ENCODE measurements at regions not wholly inside any gene's neighbourhood (a gene's known extent, or its start where the extent isn't known, plus 50 kb on each side); places are given as distances from the start of the nearest gene placed in this dataset.

DNA sequence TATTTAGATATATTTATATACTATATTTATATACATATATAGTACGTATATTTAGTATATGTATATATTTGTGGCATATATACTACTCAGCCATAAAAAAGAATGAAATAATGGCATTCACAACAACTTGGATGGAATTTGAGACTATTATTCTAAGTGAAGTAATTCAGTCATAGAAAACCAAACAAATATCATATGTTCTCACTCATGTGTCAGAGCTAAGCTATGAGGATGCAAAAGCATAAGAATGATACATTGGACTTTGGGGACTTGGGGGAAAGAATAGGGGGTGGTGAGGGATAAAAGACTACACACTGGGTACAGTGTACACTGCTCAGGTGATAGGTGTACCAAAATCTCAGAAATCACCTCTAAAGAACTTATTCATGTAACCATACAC lies 1015.7 kb downstream of the EFNB2 start:
- DNase-seq (ENCODE audit: low read depth), result no peak

DNA sequence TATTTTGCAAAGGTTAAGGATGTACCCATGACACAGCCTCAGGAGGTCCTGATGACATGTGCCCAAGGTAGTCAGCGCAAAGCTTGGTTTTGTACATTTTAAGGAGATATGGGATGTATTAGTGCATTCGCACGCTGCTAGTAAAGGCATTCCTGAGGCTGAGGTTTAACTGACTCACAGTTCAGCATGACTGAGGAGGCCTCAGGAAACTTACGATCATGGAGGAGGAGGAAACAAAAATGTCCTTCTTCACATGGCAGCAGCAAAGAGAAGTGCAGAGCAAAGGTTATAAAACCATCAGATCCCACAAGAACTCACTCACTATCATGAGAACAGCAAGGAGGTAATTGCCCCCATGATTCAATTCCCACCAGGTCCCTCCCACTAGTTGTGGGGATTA lies 1017.4 kb downstream of the EFNB2 start:
- no peak for DNase-seq (ENCODE audit: low read depth)

DNA sequence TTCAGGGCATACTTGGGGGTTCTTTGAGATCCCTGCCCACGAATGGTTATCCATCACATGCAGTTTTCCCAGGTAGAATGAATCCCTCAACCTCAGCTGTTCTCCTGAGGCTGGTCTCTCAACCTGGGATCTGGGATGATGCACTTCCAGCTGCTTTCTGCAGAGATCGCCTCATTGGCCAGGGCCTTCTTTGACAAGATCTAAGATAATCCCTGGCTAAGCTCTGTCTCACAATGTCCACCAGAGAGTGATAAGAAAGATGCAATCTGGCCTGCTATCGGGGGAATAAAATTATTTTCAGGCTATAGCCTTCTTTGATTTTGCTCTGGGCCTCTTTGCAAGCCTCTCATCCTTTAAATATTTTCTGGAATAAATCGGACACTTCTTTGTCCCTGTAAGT lies 1021.1 kb downstream of the EFNB2 start:
- no peak for DNase-seq (ENCODE audit: low read depth)

DNA sequence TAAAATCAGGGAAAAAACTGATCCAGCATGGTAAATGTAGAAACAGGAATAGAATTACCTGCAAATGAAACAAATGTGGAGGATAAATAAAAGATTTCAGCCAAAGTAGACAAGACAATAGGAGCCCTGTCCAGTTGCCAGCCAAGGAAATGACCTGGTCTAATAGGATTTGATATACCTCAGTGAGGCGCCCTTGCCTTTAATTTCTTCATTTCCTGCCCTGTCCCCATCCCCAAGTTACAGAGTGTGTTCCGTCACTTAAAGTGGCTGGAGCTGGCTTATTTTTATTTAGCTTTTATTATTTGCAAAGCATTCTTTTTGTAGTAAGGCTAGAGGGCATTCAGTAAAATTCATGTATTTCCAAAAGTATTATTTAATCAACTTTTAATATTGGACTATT lies 1022.0 kb downstream of the EFNB2 start:
- no peak for DNase-seq (ENCODE audit: low read depth)

DNA sequence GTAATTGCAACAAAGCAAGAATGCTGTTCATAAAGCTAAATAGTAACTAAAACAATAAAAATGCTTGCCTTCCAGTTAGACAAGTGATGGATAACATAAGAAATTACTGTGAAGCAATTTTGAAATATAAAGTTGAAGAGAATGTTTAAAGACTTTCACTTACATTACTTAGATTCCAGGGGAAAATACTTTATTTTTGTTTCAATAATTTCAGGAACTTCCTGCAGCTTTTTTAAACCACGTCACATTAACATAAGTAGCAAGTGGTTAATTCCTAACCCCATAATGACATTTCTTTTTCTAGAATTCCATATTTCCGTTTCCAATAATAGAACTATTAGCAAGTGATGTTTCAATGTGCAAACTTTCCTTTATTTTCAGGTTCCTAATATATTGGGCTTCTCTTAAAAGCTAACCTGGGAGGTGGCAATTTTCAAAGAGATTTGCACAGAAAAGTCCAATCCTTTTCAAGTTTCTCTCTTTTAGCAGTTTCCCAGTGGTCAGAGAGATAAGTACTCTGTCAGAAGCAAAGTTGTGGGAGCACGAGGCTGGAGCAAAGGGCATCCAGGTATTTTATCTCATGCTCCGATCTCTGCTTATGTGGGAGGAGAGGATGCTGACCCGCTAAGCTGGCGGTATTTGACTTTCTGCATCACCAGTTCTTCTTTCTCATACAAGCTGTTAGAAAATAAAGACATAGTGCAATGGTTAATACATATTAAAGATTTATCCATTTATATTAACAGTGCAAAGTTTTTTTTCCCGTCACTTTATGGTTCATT lies 1025.3 kb downstream of the EFNB2 start:
- DNase-seq (ENCODE audit: low read depth), result no peak

DNA sequence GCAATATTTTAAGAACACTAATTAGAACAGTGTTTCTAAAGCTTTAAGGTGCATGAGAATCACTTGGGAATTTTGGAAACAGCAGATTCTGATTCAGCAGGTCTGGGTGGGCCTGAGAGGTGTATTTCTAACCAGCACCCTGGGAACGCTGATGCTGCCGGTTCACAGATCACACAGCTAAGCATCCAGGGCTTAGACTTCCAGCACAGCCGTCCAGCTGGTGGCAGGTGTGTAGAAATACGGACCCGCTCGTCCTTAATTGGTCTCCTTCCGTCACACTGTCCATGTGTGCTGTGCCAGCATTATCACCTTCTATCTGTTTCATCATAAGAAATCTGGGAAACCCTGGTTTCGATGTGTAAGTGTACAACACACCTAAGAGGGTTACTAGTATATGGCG lies 1029.0 kb downstream of the EFNB2 start:
- no peak for DNase-seq (ENCODE audit: low read depth)

DNA sequence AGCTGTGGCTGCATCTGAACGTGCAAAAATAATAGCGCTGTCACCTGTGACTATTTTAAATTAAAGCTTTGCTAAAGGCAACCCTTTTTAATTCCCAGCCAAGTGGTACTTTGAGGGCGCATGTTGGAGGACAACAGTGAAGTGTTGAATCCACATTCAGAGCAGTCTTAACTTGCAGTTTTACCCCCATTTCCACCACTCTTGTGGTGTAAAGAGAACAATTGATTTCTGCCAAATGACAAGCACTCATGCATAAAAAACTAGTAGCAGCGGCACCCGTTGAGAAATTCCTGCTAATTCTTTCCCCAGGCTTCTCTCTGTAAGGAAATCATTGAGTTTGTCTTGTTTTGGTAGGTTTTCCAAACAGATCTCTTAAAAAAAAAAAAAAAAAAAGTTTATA lies 1033.3 kb downstream of the EFNB2 start:
- DNase-seq (ENCODE audit: low read depth), result no peak

DNA sequence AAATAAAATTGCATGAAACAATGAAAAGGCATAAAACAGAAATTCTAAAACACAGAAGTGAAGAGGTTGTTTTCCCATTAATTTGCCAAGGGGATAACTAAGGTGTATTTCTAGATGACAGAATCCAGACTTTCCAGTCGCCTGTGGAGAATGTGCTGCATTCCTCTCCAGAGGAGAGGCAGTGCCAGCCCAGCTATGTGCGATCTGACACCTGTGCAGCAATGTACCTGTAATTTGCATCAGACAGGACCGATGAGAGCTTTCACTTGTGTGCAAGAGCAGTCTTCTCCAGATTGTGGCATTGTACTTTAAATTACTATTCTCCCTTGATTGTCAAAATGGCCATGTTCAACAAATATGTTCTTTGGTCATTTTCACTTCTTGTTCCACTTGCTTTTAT lies 1037.9 kb downstream of the EFNB2 start:
- no peak for DNase-seq (ENCODE audit: low read depth)

DNA sequence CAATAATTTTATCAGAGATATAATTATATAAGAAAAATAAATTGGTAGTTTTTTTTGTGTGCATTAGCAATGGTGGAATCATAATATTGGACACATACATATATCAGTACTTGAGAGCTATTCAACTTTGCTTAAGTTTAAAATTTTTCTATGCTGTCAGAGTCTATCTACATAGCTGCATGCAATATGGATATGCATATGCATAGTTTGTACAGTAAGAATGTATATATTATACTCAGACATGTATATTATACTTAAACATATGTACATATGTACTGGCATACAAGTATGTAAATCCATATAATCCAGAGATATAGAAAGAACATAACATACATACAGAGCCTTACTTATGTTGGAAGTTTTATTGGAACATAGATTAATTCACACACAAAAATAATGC lies 1043.2 kb downstream of the EFNB2 start:
- DNase-seq (ENCODE audit: low read depth), result no peak

DNA sequence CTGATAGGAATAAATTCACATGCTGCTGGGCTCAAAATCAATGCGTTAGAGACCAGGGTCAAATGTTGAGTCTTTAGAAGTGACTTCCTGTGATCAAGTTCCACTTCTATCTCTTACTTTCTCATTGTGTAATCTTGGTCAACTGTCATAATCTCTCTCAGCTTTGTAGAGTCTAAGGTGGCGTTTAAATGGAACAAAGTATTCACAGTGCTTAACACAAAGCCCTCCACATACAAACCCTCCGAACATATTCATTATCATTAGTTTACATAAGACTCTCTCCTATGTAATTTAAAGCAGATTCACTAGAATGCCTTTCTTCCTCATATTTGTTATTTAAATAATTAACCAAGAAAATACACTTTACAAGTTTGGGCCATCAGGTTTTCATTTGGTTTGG lies 1044.1 kb downstream of the EFNB2 start:
- no peak for DNase-seq (ENCODE audit: low read depth)

DNA sequence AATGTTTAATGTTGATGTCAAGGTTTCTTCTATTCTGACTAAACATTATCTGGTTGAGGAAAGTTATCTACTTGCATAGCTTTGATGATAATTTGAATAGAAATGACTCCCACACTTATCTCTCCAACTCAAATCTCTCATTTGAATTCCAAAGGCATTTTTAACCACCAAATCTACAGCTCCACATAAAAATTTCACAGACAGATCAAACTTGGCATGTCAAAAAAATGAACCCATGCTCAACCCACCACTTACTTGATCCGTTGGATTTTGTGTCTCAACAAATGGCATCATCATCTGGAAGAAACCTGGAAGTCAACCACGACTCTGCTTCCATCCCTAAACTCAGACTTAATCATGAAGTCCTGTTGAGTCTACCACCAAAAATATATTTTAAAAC lies 1050.4 kb downstream of the EFNB2 start:
- no peak for DNase-seq (ENCODE audit: low read depth)

DNA sequence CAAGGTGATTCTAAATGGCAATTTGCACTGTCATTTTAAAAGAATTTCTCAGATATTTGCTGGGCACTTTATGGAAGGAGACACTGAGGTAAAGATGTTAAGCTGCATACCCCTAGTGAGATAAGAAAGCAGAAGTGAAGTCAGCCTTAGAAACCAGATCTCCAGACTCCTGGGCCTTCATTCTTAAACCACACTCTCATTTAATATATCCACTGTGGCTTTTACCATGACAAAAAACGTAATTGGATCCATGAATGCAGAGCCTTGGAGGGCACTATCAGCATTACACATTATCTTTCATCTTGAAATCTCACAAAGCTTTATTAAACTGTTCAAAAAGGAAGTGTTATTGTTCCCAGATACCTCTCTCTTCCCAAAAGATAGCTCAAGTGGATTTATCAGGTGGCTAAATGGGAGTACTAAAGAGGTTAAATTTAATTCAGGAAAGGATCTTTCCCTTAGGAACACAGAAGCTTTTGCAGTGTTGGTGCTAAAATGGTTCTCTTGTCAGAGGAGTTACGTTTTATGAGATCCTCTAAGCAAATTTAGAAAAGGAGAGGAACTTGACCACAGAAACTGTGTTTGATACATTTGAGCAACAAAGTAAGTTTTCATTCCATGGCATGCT lies 1060.4 kb downstream of the EFNB2 start:
- DNase-seq (ENCODE audit: low read depth), result no peak

DNA sequence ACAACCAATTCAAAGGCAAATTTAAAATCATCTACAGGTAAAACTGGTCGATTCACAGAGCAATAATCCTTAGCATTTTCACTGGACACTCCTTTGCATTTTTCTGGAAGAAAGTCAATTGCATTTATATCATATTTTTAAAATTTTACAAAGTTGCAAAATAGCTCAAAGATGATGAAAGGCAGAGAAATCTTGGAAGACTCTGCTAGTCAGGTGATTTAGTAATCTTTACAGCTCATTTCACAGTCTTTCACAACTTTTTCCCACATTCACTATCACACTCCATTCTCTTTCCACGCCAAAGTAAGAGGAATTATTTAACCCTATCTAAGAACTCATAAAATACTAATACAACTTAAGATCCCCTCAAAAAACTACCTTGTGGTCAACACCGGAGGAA lies 1063.8 kb downstream of the EFNB2 start:
- DNase-seq (ENCODE audit: low read depth), result no peak

DNA sequence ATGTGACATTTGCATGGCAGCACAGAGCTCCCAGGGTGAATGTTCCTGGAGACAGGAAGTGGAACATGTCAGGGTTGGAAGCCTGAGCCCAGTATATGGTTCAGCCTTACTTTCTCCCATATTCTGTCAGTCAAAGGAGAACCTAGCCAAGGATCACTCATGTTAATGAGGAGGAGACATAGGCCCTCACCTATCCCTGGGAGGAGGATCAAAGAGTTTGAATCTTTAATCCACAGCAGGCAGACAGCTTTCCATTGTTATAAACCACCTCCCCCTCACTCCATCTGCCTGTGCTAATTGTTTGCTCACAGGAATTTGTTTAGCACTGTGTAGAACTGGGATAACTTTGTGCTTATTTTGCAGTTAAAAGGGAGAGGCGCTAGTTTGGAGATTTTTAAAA lies 1069.1 kb downstream of the EFNB2 start:
- DNase-seq (ENCODE audit: low read depth), result no peak

DNA sequence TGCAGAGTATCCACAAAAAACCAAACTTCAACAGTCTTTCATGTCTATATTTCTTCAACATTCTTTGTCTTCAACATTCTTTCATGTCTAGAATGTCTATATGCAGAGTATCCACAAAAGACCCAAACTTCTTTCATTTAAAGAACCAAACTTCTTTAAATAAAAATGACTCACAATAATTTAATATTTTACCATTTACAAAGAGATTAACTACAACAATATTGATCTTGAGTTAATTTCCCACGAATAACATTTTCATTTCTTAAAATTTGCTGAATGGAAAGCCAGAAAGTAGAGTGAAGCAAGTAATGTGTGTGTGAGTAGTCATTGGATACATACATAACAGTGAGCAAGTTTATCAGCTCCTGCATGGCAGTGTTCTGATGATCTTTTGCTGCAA lies 1069.7 kb downstream of the EFNB2 start, which contains the start of gene DAOA:
TSS of gene DAOA (plus strand) at position 301 of the 400 bp plus-strand sequence.
- no peak for DNase-seq (ENCODE audit: low read depth)

DNA sequence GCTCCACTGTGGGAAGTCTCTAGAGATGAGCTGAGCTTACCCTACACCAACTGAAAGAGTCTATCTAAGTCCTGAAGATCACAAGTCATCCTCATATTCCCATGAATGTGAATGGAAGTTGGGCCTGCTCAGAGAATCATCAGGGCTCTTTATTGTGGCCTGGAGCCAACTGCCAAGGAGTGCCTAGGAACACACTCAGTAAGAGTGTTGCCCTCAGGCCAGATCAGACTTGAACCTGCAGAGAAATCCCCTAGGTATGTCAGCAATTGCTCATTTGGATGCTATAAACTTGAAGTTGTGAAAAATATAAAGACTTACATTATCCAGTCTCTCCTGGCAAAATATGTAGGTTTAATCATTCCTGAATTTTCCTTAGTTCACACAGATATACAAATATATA lies 1070.2 kb downstream of the EFNB2 start:
- no peak for DNase-seq (ENCODE audit: low read depth)

DNA sequence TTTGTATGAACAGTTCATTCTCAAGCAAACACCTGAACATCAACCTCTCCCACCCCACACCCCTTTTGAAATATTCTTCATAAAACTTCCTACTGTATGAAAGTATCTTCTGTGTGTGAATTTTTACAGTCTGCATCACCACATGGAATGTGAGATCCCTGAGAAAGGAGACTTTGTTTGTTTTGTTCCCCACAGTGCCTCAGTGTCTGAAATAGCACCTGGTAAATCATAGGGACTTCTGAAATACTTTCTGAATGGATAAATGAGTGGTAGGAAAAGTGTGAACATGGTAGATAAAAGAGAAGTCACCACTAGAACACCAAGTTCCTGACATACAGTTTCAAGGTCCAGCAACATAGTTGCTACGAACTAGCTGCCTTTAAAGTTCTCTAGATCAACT lies 1071.2 kb downstream of the EFNB2 start:
- no peak for DNase-seq (ENCODE audit: low read depth)

DNA sequence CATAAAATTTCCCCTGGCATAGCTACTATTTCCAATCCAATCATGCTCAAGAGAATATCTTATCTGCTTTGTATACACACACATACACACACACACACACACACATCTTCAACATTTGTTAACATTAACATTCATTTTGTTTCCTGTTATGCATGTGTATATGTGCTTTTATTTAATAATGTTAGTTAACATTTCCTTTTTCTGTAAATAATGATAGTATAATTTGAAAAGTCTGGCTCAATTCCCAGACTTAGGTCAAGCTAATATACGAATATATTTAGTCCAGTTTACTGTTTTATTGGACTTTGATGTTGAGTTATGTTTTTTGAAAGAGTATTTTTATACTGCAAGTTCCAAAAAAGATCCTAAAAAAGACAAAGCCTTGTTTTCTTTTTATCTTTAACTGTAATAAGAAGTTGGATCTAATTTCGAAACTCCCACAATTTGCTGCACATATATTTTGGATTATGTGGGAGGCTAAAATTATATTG lies 1072.4 kb downstream of the EFNB2 start:
- no peak for DNase-seq (ENCODE audit: low read depth)

DNA sequence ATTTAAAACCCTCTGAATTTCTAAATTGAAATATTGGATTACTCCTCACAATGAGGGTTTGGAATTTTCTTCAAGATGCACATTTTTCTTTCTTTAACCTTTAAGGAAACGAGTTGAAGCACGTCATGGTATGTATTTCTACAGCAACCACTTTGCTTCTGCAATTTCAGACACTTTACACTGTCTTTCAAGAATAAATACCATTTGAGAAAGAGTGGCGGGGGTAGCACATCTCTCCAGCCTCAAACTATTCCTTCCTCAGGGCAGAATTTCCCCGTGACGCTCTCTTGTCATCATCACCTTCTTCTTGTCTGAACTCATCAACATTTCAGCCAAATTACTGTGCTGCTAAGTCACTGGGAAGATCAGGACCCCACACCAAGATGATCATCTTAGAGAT lies 1073.4 kb downstream of the EFNB2 start:
- DNase-seq (ENCODE audit: low read depth), result no peak

DNA sequence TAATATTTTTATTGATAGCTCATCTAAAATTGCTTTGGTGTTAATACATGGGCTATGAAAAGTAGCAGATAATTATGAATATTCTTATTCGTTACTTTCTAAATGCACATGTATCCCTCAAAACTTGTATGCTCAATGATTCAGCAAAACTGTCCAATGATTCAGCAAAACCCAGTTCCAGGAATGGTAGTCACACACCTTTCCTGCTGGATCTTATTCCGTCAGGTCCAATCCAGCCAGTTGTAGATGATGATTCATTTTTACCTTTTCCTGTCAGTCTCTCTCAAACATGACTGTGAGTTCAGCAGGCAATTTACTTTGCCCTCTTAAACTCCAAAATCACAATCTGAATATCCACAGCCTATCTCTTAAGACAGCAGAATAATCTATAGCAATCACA lies 1082.6 kb downstream of the EFNB2 start:
- no peak for DNase-seq (ENCODE audit: low read depth)

DNA sequence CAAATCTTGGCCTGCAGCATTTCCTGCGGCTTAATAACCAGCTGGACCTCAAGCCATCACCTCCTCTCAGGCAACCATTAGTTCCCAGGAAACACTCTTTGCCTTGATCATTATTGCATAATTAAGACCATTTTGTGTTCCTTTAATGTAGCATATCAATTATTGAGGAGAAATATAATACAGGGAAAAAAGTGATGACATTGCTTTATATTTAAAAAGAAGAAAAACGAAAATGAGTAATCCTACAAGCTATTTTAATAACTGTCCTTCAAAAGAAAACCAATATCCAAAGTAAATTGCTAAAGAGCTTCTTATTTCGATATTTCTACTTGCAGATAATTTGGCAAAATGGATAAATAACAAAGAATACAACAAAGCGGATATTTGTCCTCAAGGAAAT lies 1084.7 kb downstream of the EFNB2 start:
- no peak for DNase-seq (ENCODE audit: low read depth)

DNA sequence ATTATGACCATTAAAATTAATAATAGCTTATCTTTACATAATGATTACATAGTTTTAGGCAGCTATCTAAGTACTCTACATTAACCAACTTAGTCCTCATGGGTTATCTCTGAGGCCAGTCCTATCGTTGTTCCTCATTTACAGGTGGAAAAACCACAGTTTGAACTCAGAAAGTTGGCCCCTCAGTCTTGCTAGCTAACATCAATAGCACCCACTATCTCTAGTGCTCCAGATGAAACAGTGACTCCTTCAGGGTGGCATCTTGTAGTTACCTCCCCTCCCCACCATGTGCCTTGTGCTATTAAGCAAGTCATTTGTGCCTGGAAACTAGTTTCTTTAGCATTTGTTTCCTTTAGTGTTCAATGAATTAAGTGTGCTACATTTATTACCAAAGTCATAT lies 1086.7 kb downstream of the EFNB2 start:
- no peak for DNase-seq (ENCODE audit: low read depth)

DNA sequence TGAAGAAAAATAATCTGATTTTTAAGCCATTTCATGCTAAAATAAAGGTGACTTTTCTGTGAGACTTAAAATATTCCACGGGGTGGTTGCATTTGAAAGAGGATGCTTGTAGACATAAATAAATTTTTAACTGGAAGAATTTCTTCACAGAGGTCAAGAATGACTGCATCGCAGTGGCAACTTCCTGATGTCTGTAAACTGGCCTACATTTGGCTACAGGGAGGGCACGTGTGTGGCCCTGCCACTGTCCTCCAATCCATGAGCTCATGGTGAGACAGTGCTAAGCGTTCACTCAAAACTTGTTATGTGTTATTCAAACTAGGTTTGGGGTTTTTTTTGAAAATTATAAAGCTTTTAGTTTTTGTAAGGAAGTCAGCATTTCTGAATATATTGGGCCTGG lies 1089.3 kb downstream of the EFNB2 start:
- no peak for DNase-seq (ENCODE audit: low read depth)

DNA sequence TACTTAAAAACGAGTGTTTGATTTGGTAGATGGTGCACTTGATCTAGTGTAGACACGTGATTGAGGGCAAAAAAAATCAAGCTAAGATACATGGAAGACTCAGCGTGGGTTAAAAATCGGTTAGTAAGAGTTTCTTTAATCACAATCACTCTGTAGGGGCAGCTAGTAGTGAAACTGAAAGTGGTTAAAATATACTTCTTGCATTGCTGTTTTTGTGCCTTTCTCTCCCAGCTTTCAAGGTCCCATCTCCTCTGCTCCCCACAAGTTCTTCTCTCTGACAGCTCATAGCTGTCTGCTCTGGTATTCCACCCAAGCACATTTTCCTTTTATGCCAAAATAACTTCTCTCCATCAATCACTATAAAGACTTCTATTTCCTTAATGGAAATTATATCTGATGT lies 1089.7 kb downstream of the EFNB2 start:
- DNase-seq (ENCODE audit: low read depth), result no peak

All from activated T-cell treated with anti-CD3 and anti-CD28 coated beads for 1 hour (primary cell).